Left lung (tissue), 4 donors: ENCODE measurements at regions not wholly inside any gene's neighbourhood (a gene's known extent, or its start where the extent isn't known, plus 50 kb on each side); places are given as distances from the start of the nearest gene placed in this dataset.

Experiments used
- ATAC-seq: fragments of 200-7000 bp; cut with Tn5 transposase; one replicate; pipeline ENCODE4 v1.9.1; 2020; ENCODE audit warnings: moderate library complexity
- DNase-seq, 4 donors: peaks; one replicate each; pipeline ENCODE4 v3.0.0-alpha.2; 2013 to 2020
- H3K27ac ChIP-seq, 2 donors: fragments of 200-600 bp; sonication (generic) in 1 of 2; one replicate each; pipeline versions ENCODE4 v1.5.0 to v1.8.0; 2020 to 2021
- H3K27me3 ChIP-seq, 2 donors: fragments of 200-600 bp; sonication (generic) in 1 of 2; one replicate each; pipeline versions ENCODE4 v1.5.0 to v1.8.0; 2020 to 2021
- H3K36me3 ChIP-seq, 2 donors: fragments of 200-600 bp; sonication (generic) in 1 of 2; one replicate each; pipeline versions ENCODE4 v1.5.0 to v1.8.0; 2020 to 2021
- H3K4me1 ChIP-seq, 2 donors: fragments of 200-600 bp; one replicate each; pipeline ENCODE4 v1.8.0; 2021
- H3K4me3 ChIP-seq, 2 donors: fragments of 200-600 bp; sonication (generic) in 1 of 2; one replicate each; pipeline versions ENCODE4 v1.5.0 to v1.8.0; 2020 to 2021; ENCODE audit warnings: mild to moderate bottlenecking in 1 of 2
- H3K9me3 ChIP-seq, 2 donors: fragments of 200-600 bp; sonication (generic) in 1 of 2; one replicate each; pipeline versions ENCODE4 v1.5.0 to v1.8.0; 2020 to 2021
- CTCF ChIP-seq, 2 donors: fragments of 200-600 bp; sonication (generic) in 1 of 2; IDR thresholded peaks; one replicate each; pipeline versions ENCODE4 v1.5.0 to v1.8.0; 2021; ENCODE audit warnings: antibody characterized with exemption in 2 of 2
- intact Hi-C, 2 donors: fragments of 100-400 bp; cut with DNase I; formaldehyde crosslinking; loops; one replicate each; pipeline versions ENCODE4 v1.11.2 to v1.14.2; 2022
- donor health status: DM: no; HTN: yes; CAD: no.
- donor health status: DM: no; HTN: no; CAD: no.

- intact Hi-C loops: no loop called here
- no peak for DNase-seq
- no peaks in the 10 kb centered on the region for H3K9me3 ChIP-seq
Observed at GRCh38 chr3:26550413-26550812, 72.2 kb upstream of the LRRC3B start.

GRCh38 chr3:26556637-26557036 lies 65.9 kb upstream of the LRRC3B start:
- no peaks in the 10 kb centered on the region for H3K27me3 ChIP-seq
- DNase-seq: no peak
- no peak overlapping the region for H3K4me3 ChIP-seq
- no peak overlapping the region for H3K27ac ChIP-seq
- TF ChIP-seq CTCF (IDR thresholded peaks at IDR 0.05): no peak
- intact Hi-C loops: no loop called here
- no peaks in the 10 kb centered on the region for H3K36me3 ChIP-seq
- H3K4me1 ChIP-seq: no peaks in the 10 kb centered on the region
- H3K9me3 ChIP-seq: no peaks in the 10 kb centered on the region
- no peak for ATAC-seq

More at GRCh38 chr3:26550413-26550812, 72.2 kb upstream of the LRRC3B start:
- no peaks in the 10 kb centered on the region for H3K4me1 ChIP-seq
- no peak overlapping the region for H3K4me3 ChIP-seq
- H3K27ac ChIP-seq: no peak overlapping the region
- TF ChIP-seq CTCF (IDR thresholded peaks at IDR 0.05): no peak
- no peak for ATAC-seq
- H3K36me3 ChIP-seq: no peaks in the 10 kb centered on the region
- no peaks in the 10 kb centered on the region for H3K27me3 ChIP-seq

- no peak for TF ChIP-seq CTCF (IDR thresholded peaks at IDR 0.05)
Observed at GRCh38 chr3:26558257-26558656, 64.3 kb upstream of the LRRC3B start.

GRCh38 chr3:26559227-26559626 lies 63.3 kb upstream of the LRRC3B start:
- no peaks in the 10 kb centered on the region for H3K4me1 ChIP-seq
- no peaks in the 10 kb centered on the region for H3K9me3 ChIP-seq
- TF ChIP-seq CTCF (IDR thresholded peaks at IDR 0.05): no peak
- H3K27me3 ChIP-seq: no peaks in the 10 kb centered on the region
- no peak overlapping the region for H3K4me3 ChIP-seq
- ATAC-seq: no peak
- no peak overlapping the region for H3K27ac ChIP-seq
- intact Hi-C loops: no loop called here
- no peaks in the 10 kb centered on the region for H3K36me3 ChIP-seq
- peak in 2 of 4 donors; percentile 47 to 48 for DNase-seq

More at GRCh38 chr3:26558257-26558656, 64.3 kb upstream of the LRRC3B start:
- Histone ChIP-seq H3K27me3 (no peaks in the 10 kb centered on the region), H3K4me3 (no peak overlapping the region), H3K27ac (no peak overlapping the region), H3K4me1 (no peaks in the 10 kb centered on the region), H3K36me3 (no peaks in the 10 kb centered on the region), H3K9me3 (no peaks in the 10 kb centered on the region)
- DNase-seq (no peak), ATAC-seq (no peak)
- intact Hi-C loops: no loop called here

GRCh38 chr3:26560081-26560480 lies 62.5 kb upstream of the LRRC3B start:
- H3K4me3 ChIP-seq: no peak overlapping the region
- H3K27me3 ChIP-seq: no peaks in the 10 kb centered on the region
- H3K27ac ChIP-seq: no peak overlapping the region
- DNase-seq: no peak
- no peaks in the 10 kb centered on the region for H3K36me3 ChIP-seq
- intact Hi-C loops: no loop called here
- no peak for TF ChIP-seq CTCF (IDR thresholded peaks at IDR 0.05)
- ATAC-seq: no peak
- H3K4me1 ChIP-seq: no peaks in the 10 kb centered on the region
- no peaks in the 10 kb centered on the region for H3K9me3 ChIP-seq
